ENCODE measurements at regions not wholly inside any gene's neighbourhood (a gene's known extent, or its start where the extent isn't known, plus 50 kb on each side); places are given as distances from the start of the nearest gene placed in this dataset.
"Not testable (repeated sequence)": the region's sequence is repeated elsewhere in the genome, so short reads cannot be mapped to it uniquely, and the experiment has no call there.

DNA sequence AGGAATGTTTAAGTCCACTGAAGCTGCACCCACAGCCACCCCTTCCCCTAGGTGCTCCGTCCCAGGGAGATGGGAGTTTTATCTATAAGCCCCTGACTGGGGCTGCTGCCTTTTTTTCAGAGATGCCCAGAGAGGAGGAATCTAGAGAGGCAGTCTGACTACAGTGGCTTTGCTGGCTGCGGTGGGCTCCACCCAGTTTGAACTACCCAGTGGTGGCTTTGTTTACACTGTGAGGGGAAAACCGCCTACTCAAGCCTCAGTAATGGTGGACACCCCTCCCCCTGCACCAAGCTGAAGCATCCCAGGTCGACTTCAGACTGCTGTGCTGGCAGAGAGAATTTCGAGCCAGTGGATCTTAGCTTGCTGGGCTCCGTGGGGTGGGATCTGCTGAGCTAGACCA, 298.0 kb downstream of the PLK2 start:
- TF ChIP-seq, protein P1, sequence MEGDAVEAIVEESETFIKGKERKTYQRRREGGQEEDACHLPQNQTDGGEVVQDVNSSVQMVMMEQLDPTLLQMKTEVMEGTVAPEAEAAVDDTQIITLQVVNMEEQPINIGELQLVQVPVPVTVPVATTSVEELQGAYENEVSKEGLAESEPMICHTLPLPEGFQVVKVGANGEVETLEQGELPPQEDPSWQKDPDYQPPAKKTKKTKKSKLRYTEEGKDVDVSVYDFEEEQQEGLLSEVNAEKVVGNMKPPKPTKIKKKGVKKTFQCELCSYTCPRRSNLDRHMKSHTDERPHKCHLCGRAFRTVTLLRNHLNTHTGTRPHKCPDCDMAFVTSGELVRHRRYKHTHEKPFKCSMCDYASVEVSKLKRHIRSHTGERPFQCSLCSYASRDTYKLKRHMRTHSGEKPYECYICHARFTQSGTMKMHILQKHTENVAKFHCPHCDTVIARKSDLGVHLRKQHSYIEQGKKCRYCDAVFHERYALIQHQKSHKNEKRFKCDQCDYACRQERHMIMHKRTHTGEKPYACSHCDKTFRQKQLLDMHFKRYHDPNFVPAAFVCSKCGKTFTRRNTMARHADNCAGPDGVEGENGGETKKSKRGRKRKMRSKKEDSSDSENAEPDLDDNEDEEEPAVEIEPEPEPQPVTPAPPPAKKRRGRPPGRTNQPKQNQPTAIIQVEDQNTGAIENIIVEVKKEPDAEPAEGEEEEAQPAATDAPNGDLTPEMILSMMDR (IDR thresholded peaks at IDR 0.05): not testable (repeated sequence)
- not testable (repeated sequence) for TF ChIP-seq NFIC (IDR thresholded peaks at IDR 0.05; ENCODE audit: borderline replicate concordance); RFX5 (IDR thresholded peaks at IDR 0.05; ENCODE audit: low read length); RAD21 (IDR thresholded peaks at IDR 0.05; ENCODE audit: low read length); EP300 (IDR thresholded peaks at IDR 0.05; ENCODE audit: borderline replicate concordance in 1 of 2, low read depth in 1 of 2, low read length in 1 of 2); POLR2AphosphoS5 (IDR thresholded peaks at IDR 0.05; ENCODE audit: low read depth, low read length); JUND (IDR thresholded peaks at IDR 0.05); GATA2 (CRISPR knock-in tag; IDR thresholded peaks at IDR 0.05); MEF2A (IDR thresholded peaks at IDR 0.05; ENCODE audit: borderline replicate concordance, low read depth); TCF12 (IDR thresholded peaks at IDR 0.05)
- TF ChIP-seq, protein P2, sequence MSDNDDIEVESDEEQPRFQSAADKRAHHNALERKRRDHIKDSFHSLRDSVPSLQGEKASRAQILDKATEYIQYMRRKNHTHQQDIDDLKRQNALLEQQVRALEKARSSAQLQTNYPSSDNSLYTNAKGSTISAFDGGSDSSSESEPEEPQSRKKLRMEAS (IDR thresholded peaks at IDR 0.05; ENCODE audit: low read depth): not testable (repeated sequence)
- TF ChIP-seq, protein P3, sequence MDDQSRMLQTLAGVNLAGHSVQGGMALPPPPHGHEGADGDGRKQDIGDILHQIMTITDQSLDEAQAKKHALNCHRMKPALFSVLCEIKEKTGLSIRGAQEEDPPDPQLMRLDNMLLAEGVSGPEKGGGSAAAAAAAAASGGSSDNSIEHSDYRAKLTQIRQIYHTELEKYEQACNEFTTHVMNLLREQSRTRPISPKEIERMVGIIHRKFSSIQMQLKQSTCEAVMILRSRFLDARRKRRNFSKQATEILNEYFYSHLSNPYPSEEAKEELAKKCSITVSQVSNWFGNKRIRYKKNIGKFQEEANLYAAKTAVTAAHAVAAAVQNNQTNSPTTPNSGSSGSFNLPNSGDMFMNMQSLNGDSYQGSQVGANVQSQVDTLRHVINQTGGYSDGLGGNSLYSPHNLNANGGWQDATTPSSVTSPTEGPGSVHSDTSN (IDR thresholded peaks at IDR 0.05): not testable (repeated sequence)
